Activated CD4-positive, alpha-beta T cell treated with anti-CD3 and anti-CD28 coated beads, Interleukin-10, Interleukin-2, amounts not matched to agents 100 ng/mL and 50 ng/mL, durations not matched to agents 16 hours and 8 hours (primary cell): ENCODE measurements at regions not wholly inside any gene's neighbourhood (a gene's known extent, or its start where the extent isn't known, plus 50 kb on each side); places are given as distances from the start of the nearest gene placed in this dataset.

Experiments
- DNase-seq: peaks from one replicate; pipeline ENCODE4 v3.0.0-alpha.2; 2020

DNA sequence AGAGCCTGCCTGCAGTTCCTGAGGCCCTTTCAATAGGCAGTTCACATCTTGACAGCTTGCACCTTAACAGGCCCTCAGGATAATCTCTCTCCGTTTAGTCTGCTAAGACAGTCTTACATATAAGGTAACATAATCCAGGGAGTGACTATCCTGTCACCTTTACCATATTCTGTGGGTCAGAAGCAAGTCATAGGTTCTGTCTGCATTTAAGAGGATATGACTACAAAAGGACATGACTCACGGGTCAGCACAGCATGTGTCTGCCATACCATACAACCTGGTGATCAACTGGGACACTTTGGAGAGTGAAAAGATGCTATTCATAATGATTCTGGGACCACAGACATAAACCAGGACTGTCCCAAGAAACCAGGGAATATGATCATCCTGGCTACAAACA lies 611.1 kb downstream of the SOX6 start:
- no peak for DNase-seq

DNA sequence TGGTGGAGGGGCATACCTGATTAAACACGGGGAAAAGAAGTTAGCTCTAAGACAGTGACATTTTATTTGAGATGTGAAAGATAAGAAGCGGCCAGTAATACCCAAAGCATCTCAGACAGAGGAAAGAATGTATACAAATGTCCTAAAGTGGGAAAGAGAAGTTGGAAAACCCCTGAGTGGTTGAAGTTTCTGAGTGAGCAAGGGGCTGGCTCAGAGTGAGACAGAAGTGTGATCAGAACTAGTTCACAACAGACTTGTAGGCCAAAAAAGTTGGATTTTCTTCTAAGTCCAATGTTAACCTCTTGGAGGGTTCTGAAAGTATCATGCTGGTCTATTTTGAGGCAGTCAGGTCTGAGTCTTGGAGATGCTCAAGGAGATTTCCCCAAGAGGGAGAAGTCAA lies 608.7 kb downstream of the SOX6 start:
- no peak for DNase-seq

DNA sequence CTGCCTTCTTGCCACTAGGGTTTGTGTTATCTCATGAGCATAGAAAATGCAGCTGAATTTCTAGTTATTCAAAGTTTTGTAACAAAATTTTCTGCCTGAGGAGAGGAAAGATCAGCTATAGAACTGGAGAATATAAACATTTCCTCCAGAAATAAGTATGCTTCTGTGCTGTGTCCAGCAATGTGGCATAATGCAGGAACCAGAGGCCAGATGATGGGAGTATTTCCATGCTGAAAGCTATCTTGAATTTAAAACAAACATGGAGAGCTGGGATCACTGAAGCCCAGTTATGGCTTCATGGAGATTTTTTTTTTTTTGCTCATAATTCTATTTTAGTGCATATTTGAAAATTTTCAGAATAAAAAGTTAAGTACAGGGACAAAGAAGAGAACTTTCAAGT lies 608.2 kb downstream of the SOX6 start:
- no peak for DNase-seq

DNA sequence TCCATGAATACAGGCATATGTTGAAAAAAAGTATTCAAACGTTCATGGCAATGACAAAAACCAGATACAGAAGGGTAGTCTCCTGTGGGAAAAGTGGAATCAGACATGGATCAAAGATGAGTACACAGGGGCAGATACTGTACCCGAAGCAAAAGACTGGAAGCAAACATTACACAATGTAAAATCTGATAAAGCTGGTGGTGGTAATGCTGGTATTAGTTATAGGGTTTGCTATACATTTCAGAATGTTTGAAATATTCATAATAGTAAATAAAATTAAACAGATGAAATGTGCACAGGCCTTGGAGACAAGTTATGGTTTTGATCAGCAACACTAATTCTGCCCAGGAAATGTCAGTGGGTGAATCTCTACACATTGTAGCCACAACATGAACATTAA lies 607.6 kb downstream of the SOX6 start:
- DNase-seq, result no peak

DNA sequence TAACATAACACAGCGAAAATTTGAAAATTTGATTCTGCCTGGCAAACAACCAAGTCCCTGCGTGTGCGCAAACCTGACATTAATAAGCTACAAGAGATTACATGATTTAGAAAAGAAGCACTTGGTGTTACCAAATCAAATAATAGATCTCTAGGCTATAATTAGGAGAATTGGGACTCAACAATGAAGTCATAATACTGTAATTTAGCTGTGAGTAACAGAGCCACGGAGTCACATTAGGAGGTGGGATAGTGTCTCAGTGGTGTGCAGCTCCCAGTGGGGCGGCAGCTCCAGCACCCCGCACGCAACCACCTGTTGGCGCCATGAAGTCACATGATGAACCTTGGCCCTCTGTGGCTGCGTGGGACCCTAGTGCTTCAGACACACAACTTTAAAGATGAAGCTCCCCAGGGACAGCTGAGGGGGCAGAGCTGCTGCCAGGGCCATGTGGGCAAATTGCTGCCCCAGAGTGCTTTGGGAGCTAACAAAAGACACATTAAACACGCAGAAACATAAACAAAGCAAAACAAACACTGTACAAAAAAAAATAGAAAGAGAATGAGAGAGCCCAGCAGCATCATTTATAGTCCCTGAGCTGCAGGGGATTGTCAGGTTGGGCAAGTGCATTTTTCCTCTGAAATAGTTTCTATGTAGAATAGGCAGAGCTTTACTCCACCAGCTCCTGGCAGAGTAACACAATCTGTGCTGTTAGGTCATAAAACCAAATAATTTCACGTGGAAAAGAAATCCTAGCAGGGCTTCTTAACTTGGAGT lies 605.6 kb downstream of the SOX6 start:
- no peak for DNase-seq

DNA sequence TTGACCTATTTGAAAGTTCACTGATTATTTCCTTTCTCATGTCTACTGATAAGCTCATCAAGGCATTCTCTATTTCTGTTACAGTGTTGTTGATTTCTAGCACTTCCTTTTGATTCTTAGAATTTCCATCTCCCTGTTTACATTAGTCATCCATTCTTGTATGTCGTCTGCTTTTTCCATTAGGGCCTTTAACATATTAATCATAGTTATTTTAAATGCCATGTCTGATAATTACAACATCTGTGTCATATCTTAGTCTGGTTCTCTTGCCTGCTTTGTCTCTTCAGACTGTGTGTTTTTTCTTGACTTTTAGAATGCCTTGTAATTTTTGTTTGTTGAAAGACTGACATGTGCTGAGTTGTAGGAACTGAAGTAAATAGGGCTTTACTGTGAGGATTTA lies 602.1 kb downstream of the SOX6 start:
- DNase-seq, result no peak

DNA sequence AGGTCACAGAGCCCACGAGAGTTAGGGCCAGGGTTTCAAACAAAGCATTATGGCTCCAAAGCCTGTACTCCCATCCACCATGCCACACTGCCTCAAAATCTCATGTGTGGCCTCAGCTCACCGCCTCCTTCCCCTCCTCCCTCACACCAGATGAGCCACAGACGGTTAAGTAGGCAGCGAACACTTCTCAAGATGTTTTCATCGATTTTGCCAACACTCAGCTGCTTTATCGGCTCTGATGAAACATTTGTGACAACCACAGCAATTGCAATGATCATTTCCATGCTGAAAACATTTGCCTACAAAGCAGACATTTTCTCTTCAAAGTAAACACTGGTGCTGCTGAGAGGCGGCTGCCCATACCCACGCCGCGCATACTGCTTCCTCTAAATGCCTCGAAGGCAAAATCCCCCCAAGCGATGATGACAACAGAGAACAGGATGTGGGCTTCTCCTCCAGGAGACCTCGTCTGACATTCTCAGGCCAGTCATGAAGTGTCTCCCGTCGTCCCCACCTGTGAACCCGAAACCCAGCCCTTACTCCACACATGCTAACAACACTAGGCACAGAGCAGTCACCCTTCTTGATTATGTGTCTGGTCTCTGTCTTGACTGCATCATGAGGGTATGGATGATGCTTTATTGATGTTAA lies 599.2 kb downstream of the SOX6 start:
- peak; percentile 1 for DNase-seq

DNA sequence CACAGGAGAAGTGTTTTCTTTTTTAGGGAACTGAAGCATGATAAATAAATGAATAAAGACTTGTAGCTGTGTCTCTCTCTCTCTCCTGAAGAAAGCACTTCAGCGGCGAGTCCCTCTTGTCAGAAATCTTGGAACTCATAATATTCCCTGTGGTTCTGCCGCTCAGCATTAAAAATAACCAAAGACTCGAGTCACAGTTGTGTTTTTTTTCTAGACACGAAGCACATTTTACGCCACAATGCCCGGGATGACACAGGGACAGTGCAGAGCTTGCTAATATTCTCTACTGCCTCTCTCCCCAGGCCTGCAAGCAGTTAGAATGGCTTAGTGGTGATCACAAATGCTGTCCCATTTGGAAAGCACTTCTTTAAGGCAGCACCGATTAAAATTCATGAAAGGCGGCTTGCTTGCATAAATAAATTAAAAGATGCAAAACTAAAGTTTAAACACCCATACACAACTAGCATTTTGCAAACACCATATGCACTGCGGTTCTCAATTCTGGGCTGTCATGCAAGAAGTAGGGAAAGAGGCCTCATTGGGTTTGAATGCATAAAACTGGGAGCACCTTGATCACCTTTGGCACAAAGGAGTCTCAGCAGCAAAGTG lies 597.4 kb downstream of the SOX6 start:
- no peak for DNase-seq

DNA sequence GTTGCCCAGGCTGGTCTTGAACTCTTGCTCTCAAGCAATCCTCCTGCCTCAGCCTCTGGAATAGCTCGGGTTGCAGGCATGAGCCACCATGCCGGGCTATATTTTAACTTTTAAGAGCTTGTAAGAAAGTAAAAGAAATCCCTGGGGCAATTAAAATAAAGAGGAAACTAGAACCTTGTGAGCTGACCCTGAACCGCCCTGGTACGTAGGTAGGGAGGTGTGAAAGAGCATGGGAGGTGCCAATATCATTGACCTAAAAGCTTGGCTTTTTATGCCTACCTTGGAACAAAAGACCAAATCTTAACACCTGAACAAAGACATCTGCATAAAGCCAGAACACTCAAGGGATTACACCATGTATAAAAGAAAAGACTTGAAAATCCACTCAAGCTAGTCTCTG lies 595.1 kb downstream of the SOX6 start:
- DNase-seq, result no peak

DNA sequence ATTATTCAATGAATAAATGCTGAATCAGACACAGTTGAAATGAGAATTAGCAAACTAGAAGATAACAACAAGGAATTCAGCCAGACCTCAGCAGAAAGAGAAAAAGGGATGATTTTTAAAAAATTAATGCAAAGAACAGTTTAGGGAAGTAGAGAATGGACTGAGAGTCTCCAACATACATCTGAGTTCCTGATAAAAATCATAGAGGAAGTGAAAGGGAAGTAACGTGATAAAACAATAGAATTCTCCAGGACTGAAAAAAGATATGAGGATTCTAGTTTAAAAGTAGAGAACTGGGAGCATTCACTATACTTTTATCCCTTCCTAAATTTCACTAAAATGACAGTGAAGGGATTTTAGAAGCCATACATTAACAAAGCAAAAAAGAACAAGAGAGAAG lies 592.0 kb downstream of the SOX6 start:
- DNase-seq, result no peak

DNA sequence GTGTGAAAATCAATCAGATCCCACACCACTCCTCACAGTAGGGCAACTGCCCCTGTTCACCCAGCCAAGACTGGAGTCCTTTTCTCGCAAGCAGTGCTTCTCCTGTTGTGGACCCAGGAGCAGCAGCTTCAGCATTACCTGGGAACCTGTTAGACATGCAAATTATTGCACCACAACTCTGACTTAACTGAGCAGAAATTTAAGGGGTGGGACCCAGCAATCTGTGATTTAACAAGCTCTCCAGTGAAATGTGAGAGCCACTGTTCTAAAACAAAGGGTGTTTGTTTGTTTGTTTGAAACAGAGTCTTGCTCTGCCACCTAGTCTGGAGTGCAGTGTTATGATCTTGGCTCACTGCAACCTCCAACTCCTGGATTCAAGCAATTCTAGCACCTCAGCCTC lies 591.4 kb downstream of the SOX6 start:
- no peak for DNase-seq

DNA sequence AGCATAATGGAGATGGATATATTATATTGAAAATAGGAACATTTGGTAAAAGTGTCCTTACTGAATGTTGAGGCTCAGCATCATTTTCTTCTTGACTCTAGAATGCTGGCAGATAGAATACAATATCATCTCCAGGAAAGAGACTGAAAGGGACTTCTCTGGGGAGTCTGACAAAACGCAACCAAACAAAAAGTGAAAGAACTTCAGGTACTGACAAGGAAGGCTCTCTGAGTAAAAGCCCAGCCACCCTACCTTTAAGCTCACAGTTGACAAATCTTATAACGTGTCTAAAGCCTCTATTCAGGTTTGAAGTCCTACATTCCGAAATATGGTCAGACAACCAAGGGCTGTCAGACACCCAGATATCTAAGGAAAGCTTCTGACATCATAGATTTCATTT lies 590.8 kb downstream of the SOX6 start:
- DNase-seq, result no peak

DNA sequence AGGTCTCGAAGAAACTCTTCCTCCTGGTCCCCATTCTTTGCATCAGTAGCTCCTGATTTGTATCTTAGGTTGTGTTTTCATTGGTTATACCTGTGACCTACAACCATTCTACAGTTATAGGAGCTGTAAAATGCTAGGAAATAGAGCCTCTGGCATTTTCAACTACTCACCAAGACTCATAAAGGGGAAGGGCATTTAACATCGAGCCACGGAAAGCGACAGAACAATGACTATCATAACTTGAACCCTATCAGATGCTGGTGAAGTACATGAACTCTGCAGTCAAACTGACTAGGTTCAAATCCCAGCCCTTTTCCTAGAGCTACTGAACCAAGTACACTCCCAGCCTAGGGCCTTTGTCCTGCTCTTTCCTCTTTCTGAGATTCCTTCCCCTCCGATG lies 588.0 kb downstream of the SOX6 start:
- no peak for DNase-seq

DNA sequence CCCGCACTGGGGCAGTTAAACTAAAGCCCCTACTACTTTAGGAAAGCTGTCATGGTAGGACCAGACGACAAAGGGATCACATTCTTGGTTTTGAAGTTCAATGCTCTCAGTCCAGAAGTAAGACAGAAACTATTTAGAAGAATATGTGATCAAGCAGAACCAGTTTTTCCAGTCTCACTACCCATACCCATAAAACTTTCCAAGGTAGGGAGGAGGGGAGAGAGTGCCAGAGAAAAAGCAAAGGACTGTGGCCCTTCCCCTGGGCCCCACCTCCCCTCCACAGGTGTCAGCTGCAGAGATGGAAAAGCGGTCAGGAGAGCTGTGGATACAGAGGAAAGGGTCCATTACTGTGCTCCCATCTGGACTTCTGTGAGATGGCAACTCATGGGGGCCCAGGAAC lies 587.1 kb downstream of the SOX6 start:
- DNase-seq, result no peak

DNA sequence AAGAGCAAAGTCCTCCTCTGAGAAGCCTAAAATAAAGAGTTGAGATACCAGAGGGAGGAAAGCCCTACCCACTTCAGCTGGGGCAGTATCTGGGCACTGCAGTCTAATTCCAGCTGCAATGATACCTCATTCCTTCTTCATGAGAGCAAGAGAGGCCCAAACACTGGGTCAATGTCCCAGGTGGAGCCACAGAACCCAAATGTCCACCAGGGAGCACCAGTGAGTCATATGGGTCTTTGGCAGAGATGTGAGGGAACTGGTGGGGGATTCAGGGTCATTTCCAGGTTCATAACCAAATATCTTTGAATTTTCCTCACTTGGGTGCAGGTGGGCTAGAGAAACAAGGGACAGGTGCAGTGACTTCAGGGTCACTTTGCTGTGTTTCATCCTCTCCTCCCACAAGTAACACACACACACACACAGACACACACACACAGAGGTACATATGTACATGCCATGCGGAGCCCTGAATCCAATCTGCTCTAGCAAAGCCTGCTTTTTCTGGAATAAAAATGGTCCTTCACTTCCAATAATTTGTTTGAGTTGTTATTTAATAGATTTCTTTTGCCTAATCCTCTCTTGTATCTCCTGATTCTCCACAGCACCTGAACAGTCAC lies 585.4 kb downstream of the SOX6 start:
- peak; percentile 32 for DNase-seq

DNA sequence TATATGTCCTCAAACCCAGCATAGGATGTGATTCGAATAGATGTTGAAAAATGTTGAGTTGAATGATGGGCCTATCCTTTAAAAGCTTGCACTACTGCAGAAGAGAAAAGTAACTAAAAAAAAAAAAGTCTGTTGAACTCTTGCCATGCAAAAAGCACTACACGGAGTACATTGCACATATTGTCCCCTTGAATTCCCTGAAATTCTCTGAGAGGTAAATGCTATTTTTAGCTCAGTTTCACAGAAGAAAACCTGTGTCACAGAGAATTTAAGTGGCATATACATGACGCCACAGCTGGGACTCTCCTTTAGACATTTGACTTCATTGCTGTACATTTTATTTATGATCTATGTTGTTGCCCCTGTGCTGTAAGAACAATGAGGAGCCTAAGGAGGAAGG lies 583.8 kb downstream of the SOX6 start:
- DNase-seq, result no peak

DNA sequence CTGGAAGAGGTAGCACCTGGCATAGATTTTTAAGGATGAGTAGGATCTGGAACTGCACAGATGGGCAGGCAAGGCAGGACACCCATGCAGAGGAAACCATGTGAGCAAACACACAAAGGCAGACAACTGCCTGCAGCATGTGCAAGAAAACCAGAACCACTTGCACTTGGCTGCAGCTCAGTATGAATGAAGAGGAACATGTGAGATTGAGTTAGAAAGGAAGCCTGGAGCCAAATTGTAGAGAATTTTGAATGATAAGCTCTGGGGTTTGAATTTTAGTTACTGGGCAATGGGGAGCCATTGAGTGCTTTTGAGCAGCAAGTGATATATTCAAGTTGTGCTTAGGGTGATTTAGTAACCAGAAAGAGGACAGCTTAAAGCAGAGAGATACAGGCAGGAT lies 583.4 kb downstream of the SOX6 start:
- no peak for DNase-seq

DNA sequence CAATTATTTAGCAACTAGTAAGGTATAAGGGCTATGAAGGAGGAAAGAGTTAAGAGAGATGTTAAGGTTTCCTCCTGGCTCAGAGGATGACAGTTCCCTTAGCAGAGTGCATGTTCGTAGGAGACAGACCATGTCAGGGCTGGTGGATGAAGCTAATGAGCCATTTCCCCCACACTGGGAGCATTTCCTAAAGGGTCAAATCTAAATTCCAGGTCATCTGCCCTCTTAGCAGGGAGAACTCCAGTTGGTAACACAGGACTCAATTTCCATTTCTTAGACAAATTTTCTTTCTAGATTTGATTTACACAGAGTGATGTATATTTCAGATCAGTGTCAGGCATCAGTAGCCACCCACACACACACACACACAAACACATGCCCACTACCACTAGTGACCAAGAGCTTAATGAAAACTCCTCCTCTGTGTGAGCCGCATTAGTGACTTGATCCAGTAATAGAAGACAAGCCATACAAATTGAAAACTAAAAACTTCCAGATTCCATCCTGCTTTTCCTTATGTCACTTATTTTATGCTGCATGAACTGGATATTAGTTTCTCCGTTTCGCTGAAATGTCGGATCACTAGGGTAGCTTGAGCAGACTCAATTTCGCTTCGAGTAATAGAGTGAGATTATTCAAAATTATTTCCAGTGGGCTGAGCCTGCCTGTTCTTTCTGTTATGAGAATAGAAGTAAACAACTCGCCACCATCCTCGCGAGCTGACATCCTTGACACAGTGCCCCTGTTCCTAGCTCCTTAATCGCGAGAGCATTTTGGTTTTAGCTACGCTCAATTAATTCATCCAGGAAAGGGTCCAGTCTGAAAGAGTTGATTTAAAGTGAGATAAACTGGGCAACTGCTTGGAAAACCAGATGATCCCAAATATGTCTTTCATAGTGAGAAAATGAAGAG lies 582.6 kb downstream of the SOX6 start:
- DNase-seq, result no peak

DNA sequence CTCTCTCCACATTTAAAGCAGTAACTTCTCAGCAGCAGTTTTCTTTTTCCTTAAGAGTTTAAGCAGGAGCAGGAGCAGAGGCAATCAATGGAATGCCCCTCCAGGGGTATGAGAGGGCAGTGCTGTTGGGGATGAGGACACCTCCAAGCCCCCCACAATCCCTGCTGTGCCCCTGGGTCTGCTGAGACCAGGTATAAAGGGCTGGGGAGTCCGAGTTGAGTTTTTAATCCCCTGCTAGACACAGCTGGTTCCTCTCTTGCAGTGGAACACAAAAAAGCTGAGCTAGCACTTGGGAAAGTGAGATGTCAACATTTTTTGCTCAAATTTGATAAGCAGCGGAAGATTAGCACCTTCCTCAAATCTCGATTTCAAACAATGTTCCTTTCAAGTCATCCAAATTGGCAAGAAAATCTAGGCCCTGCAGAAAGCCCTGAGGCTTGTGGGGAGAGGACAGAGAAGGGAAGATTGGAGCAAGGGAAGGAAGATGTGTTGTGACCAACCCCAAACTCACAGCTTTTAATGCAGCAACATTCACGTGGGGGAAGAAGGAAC lies 581.9 kb downstream of the SOX6 start:
- DNase-seq, result no peak

DNA sequence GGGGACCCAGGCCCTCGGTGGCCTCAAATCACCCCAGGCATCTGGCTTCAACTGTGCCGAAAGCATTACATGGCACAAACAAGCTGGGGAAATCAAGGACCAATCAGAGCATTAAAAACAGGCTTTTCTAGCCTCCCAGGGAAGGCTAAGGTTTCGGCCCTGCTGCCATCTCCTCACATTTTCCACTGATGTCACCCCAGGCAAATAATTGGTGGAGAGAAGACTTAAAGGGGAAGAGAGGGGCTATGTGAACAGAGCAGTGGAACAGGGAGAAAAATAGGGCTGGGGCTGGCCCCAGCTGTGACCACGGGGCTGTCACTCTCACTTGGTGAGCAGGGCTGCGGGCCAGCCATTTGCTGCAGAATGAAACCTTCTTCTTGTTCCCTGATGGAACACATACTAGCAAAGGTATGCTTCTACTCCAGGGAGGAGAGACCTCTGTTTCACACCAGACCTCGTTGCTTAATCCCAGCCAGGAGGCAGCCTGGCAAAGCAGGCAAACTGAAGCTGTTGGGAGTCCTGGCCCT lies 581.3 kb downstream of the SOX6 start:
- DNase-seq, result no peak

DNA sequence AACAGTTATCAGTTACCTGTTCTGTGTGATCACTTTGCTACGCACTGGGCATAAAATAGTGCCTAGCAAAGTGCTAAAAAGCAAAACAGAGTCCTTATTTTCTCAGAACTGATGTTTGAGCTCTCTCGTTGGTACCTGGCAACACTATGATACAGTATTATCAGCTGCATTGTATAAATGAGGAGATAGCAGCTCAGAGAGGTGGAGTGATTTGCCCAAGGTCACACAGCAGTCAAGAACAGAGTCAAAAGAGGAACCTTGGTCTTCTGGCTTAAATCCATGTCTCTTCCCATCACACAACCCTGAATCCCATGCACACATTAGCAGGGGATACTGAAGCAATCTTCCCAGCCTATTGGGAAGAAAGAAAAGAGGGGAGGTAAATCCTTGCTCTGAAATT lies 580.5 kb downstream of the SOX6 start:
- DNase-seq, result no peak

DNA sequence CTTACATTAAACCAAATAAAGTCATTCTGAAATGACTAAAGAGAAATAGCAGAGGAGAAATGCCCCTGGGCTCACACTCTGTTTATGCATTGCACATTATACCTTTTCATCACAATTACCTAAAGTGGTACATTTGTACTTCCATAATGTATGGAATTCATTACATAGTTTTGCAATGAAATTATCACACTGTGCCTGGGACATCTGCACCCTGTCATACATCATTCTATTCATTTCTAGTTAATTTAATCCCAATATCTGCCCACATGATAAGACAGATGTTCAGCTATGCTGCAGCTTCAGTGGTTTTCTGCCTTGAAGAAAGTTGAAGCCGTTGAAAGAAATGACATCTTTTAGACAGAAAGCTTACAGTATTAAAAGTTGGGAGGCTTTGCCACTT lies 580.0 kb downstream of the SOX6 start:
- DNase-seq, result no peak
